SW 1271 (cell line): ENCODE measurements at regions not wholly inside any gene's neighbourhood (a gene's known extent, or its start where the extent isn't known, plus 50 kb on each side); places are given as distances from the start of the nearest gene placed in this dataset.
"Not testable (repeated sequence)": the region's sequence is repeated elsewhere in the genome, so short reads cannot be mapped to it uniquely, and the experiment has no call there.

Source experiments
- DNase-seq, 2 experiments: peaks; one replicate each; lab custom pipeline; 2025; lab: John Stamatoyannopoulos, UW

DNA sequence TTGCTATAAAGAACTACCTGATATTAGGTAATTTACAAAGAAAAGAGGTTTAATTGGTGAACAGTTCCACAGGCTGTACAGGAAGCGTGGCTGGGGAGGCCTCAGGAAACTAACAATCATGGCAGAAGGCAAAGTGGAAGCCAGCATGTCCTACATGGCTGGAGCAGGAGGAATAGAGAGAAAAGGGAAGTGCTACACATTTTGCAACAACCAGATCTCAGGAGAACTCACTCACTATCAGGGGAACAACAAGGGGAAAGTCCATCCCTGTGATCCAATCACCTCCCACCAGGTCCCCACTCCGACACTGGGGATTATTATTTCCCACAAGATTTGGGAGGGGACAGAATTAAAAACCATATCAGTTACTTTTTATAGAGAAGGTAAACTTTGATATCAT is 273.5 kb upstream of the MMADHC start:
- no peak for DNase-seq

DNA sequence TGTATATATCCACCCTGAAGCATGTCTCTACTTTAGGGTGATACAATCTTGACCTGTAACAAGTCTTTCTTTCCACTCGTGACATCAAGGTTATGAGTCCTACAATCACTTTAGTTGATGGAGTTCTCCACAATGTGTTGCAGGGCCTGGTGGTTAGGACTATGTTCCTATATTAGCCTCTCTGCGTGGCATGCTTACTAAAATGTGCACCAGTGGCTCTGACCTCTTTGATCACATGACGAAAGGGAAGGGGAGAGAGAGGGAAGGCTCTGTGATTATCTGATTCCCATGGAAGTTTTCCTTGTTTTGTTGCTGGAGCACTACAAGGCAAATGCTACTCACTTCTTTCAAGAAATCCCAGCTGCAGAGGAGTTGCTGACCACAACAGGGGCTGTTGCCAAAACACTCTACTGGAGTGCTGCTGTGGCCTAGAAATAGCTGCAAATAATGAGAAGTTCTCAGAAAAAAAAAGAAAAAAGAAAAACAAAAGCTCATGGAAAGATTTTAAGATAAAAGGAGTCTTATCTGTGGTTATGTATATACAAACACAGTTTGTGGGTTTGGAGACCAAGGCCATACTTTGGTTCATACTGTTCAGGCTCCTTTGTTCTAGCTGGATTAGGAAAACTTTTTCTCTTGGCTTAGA is 272.8 kb upstream of the MMADHC start:
- DNase-seq = no peak

DNA sequence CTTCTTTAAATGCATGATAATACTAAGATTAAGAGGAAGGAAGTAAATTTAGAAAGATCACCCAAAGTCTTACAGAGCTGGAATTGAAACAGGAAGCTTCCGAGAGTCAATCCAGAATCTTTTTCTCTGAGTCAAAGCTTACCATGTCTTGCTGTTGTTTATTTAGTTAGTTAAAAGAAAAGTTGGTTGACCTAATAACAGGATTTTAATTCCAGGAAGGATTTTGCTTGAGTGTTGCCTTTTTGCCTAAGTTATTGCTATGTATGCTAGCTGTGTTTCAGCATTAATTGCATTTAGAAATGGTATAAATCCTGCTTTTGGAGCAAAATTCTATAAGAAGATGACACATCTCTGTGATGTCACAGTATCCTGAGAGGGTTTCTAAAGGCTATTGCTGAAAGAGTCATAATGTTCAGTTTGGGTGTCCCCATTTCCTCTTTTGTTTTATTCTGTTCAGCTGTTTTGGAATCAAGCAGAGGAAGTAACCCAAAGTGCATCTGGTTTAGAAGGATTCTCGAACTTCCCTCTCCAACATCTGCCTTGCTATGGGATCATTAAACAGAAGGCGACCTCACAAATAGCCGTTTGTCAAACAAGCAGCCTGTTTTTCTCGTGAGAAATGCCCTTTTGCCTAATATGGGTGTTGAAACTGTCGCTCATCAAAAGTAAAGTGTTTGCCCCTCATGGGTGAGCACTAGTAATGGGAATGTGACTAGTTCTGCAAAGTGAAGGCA is 271.5 kb upstream of the MMADHC start:
- DNase-seq = no peak

DNA sequence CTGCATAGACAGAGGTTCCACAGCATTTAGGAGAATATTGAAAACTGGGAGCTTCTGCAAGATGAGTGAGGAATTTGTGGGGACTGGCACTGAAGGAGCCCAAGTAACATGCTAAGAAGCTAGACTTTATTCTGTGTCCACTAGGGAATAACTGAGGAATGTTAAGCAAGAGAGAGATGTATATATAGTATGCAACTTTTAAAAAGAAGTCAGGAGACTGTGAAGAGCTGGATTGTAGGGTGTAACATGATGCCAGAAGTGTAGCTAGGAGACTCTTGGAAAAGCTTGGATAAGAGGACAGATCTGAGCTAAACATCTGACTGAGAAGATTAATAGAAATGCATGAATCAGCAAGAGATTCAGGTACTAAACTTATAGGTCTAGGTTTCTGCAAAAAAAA is 270.6 kb upstream of the MMADHC start:
- DNase-seq = no peak

DNA sequence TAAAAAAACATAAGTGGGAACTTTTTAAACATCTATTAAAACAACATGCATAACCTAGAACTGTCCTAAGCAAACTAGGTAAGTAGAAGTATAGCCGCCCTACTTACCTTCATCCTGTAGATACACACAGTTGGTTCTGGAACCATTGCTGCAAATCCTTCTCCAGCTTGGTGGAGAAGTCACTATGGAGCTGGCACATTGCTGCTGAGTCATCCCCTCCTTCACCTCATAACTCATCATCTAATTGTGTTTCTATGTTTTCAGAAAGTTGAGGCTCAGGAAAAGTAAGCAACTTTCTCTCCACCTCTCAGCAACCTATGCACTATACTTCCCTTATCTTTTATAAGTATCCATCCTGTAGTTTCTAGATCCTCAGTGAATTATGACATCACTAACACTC is 269.8 kb upstream of the MMADHC start:
- no peak for DNase-seq

DNA sequence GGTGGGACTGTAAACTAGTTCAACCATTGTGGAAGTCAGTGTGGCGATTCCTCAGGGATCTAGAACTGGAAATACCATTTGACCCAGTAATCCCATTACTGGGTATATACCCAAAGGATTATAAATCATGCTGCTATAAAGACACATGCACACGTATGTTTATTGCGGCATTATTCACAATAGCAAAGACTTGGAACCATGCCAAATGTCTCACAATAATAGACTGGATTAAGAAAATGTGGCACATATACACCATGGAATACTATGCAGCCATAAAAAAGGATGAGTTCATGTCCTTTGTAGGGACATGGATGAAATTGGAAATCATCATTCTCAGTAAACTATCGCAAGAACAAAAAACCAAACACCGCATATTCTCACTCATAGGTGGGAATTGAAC is 268.3 kb upstream of the MMADHC start:
- not testable (repeated sequence) for DNase-seq

DNA sequence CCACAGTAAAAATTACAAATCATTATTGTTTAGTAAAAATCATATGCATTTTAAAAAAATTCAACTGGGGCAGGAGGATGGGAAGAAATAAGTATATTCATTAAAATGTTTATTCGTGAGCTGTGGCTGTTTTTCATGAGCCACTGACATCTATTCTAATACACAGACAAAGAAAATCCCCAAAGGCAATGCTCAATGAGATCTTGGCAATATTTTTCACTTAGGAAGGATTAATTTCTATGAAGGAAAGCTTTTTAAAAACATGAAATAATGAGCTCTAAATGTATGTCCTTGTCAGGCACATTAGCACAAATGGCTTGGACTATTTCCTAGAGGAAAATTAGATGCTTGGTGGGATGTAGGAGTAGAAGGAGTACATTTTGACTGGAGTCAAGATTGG is 262.0 kb upstream of the MMADHC start:
- no peak for DNase-seq

DNA sequence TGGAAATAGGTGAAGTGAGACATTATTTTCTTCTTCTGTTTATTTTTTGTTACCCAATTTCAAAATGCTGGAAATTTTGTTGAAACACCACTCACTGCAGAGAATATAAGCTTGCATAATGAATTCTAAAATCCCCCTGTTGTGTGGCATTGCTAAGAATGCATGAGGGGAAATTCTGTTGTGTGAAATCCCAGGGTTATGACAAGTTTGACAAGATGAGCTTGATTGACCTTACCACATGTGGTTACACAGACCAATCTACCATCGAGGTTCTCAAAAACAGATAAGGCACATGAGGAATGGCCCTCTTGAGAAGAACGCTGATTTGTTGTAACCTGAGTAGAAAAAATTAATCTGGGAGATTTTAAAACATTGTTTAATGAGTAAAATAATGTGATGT is 261.6 kb upstream of the MMADHC start:
- DNase-seq = no peak

DNA sequence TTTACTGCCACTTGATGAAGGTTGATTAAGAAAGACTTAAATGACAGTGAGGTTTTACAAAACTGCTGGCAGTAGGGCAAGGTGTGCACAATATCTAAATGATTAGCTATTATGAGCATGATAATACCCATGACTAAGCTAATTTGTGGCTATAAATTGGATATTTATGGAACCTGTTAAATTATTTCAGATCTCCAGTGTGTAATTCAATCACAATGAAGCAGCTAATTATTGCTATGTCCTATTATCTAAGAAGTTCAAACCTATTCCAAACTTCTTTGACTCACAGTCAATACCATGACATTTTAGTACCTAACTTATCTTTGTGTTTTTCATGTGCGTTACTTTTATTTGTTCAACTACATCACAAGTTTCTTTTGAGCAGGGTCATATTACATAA is 253.8 kb upstream of the MMADHC start:
- no peak for DNase-seq

DNA sequence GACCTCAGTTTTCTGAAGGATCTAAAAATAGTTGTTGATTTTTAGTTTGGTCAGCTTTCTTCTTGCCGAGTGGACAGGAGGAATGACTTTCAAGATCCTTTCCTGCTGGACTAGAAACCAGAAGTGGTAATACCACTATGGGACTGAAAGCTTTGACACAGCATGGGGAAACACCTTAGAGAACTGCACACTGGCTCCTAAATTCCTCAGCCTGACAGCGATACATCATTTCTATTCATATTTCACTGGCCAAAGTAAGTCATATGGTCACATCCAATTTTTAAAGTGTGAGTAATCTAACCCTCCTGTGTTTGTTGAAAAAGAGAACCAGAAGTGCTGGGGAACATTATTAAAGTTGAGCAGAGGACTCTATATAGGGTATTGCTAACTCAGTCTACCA is 244.7 kb upstream of the MMADHC start:
- DNase-seq = no peak

DNA sequence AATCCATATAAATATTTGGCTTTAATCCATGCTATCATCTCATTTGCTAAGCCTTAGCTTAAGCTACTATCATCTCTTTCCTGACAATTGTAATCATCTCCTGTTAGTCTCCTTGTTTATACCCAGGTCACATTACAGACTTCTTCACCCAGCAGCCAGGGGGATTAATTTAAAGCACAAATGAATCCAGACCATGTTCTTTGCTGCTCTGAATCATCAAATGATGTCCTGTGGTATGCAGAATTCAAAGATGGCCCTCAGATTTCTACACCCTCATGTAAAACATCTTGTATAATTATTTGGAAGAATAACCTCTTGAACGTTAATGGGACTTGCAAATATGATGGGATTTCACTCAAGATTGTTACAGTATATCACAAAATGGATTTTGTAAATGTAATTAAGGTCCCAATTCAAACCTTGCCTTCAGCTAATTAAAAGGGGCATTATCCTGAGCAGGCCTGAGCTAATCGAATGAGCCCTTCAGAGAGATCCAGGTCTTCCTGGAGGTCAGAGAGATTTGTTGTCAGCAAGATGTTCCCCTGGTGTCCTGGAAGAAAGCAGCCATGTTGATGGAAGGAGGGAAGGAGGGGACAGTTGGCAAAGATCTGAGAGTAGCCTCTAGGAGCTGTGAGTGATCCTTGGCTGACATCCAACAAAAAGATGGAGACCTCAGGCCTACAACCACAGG is 241.1 kb upstream of the MMADHC start:
- no peak for DNase-seq

DNA sequence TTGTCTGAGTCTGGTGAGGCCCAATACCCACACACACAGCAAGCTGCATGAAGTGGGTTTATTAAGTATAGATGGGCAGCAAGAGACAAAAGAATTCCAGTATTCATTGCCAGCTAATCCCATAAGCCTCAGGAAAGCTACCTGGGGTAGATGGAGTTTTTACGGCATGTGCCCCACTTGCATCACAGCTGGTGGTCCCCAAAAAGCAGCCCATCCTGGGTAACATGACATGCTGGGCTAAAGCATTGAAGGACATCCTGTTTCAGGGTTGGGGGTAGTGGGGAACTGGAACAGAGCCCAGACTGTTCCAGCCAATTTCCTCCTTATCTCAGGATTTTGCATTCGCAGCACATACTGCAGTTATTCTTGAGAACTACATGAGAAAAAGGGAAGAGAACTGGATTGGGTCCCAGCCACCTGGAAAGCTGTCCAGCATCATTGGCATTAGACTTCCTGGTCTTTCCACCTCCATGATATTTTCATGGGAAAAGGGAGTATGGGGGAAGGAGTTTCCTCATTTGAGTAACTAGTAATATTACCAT is 240.1 kb upstream of the MMADHC start:
- no peak for DNase-seq

DNA sequence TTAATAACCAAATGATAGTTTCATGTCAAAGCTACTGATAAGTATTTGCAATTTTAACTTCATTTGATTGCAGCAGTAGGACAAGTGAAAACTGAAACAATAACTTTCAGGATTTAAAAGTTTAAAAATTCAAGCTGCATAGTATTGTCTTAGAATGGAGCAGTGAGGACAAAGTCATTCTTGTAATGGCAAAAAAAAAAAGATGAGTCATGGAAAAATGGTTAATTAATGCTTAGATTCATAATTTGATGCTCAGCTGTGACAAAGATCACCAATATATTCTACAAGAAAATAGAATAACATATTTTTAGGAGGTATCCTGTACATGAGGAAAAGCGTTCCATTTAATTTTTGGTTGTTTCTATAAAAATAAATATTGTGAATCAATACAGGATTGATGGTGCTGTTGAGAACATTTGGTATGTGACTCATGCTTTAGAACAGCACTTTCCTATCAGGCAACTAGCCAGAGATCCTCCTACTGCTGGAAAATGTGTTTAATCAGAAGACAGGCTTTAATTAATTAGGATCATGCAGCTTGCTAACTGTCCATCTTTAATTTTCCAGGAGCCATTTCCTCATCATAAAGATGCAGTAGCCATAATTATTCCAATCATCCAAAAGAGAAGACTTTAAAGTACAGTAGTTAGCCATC is 239.0 kb upstream of the MMADHC start:
- no peak for DNase-seq

DNA sequence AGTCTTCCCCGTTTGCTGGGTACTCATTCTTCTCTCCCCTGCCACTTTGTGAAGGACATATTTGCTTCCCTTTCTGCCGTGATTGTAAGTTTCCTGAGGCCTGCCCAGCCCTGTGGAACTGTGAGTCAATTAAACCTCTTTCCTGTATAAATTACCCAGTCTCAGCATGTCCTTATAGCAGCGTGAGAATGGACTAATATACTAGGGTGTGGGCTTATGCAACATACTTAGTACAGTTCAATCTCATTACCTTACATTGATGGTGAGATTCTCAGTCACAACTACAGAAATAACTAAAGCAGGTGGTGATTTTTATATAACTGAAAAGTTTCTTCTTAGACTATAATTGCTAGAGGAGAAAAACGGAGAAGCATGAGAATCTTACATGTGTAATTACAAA is 237.9 kb upstream of the MMADHC start:
- no peak for DNase-seq

DNA sequence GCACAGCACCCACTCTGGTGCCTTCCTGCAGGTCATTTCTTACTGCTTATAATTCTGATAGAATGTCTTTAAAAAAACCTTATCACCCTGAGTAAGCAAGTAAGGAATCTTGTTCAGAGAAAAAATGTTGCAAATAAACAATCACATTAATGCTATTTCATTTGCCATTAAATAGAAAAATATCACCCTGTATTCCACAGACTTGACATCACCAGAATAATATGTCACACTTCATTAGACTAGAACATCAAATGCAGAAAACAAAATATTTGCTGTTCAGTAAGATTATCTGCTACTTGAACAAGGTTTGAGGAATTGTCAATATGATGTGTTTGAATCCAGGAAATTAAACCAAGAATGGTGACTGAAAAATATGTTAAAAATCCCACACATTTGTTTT is 236.6 kb upstream of the MMADHC start:
- no peak for DNase-seq

DNA sequence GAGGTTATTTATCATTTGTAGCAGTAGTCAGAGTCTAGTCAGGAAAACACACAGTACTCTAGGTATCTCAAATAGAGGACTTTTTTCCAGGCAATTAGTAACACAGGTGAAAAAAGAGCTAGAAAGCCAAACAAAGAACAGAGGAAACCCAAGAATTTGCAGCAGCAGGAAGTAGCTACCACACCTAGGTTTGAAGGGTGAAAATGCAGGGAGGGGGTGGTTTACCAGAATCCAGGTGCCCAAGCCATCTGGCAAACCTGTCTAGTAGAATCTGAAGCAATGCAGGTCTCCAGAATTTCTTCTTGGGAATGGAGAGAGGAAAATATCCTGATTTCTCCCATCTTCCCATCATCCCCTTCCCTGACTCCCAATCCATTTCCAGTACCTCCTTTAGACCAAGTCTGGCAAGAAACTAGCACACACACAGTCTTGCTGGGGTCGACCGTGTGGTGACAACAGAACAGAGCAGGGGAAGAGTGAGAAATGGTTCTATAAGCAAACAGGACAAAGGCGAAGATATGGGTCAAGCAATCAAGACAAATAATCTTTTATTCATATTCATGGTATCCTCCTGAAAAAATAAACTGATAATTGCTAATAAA is 231.9 kb upstream of the MMADHC start:
- no peak for DNase-seq

DNA sequence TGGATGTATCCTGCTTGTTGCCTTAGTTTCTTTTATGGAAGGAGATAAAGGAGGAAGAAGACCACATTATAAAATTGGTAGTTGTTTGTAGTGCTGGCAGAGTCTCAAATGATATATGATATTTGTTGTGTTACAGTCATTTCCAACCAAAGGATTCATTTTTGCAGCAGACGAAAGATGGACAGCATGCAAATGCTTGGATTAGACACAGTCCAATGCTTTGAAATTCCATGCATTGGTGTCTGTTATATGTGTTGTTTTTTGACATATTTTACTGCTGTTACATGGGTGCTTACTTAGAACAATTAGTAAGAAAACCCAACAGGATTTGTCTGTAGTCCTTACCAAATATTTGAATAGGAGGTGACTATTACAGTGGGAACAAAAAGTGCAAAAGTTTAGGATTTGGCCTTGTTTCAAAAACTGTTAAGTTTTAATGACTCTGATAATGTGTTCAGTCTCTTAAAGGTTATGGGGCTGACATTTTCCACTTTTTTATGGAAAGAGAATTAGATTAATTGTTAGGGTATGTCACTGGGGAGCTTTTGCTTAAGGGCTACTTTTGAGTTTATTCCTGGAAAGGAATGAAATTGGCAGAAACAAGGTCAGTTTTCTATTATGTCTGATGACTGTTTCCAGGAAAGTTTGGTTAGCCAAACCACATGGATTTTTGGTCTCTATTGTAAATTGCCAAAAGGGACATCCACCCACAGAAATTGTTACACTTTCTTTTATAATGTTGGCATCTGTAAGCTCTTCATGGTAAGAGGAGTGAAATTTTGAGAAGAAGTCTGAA is 229.4 kb upstream of the MMADHC start:
- DNase-seq = no peak

DNA sequence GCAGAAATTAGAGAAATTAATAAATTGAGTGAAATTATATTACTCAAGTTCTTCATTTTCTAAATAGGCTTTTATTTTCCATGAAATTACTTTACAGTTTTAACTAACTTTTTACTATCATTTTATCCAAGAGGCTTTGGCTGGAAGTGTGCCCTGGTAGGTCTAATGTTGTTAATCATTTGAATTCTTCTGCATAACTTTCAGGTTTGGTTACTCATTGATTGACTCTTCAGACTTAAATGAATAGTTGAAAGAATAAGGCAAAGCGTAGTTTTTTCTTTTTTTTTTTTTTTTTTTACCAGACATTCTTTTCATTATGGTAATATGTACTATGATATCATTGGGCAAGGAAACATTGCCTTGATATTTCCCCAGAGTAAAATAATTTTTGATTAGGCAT is 228.4 kb upstream of the MMADHC start:
- DNase-seq = no peak

DNA sequence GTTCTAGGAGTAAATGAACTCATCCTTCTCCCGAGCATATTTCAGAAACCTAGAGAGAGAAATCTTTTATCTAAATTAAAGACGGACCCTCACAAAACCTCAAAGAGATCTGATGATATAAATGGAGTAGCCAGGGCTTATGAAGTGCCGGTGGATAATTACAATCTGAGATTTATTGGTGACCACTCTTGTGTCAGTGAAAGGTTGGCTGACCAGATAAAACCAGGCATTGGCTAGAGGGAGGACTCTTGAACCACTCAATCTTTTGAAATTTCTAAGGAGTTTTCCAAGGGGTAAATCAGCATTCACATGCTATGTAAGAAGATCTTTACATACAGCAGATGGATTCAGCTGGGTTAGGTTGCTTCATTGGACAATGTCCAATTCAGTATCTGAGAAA is 227.3 kb upstream of the MMADHC start:
- no peak for DNase-seq

DNA sequence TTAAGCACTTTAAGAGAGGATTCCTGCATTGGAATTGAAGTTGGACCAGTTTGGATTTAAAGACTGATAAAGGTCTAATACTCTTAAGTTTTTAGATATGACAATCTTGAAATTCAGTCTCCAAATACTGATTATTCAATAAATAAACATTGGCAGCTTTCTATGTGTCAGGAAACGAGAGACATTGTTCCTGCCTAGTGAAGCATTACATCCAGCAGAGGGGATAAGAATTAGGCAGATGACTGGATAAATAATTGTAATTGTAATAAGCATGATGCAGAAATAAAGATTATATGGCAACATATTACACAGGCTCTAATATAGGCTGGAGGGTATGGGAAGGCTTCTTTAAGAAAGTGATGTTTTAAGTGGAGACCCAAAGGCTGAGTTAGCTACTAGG is 226.5 kb upstream of the MMADHC start:
- DNase-seq = no peak

DNA sequence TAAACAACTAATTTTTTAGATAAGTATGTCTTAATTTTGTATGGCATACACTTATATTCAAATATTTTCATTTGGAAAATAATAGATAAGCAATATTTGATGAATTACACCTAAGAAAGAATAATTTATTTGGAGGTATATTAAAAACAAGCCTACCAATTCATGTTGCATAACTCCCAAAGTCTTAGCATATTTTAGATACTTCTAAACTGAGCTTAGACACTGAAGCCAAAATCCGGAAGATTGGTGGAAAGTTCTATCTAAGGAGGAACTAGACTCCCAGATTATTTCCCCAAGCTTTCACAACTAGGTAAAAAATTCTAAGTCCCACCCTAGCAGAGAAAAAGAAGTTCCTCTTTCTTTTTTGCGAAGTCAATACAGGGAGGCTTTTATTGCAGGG is 221.0 kb upstream of the MMADHC start:
- DNase-seq = no peak
